ENCODE measurements at regions not wholly inside any gene's neighbourhood (a gene's known extent, or its start where the extent isn't known, plus 50 kb on each side); places are given as distances from the start of the nearest gene placed in this dataset.

DNA sequence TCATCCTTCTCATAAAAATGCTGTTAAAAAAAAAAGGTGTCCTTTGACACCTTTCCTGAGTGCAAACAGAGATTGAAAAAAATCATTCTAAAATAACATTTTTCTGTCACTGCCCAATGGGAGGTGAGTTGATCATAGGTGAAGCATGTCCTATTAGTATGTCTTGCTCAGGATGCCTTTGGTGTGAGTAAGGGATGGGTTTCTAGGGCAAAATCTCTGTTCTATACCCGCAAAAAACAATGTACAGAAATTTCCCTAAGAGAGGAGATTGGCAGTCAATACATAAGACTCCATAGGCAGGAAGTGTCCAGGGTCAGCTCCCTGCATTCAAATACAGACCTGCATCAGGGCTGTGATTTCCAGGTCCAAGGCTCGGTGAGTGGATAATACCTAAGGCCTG lies 195.2 kb downstream of the DAD1 start:
- Histone ChIP-seq H2AK9ac (replicated peaks; ENCODE audit: low read depth, low read length, poor library complexity) (no peak overlapping the region), H3K4me3 (ENCODE audit: insufficient read depth, low read depth, low read length) (no peak overlapping the region), H2AK5ac (ENCODE audit: low read depth, low read length) (no peak overlapping the region), H4K8ac (ENCODE audit: low read depth in 2 of 2, low read length in 2 of 2) (no peak overlapping the region), H3K9me3 (ENCODE audit: control insufficient read depth, insufficient read depth, low read length) (no peaks in the 10 kb centered on the region), H3K14ac (replicated peaks; ENCODE audit: low read depth, low read length) (no peak overlapping the region), H2BK120ac (ENCODE audit: low read depth, low read length) (no peak overlapping the region), H4K5ac (ENCODE audit: low read depth, low read length) (no peak overlapping the region), H3K23ac (ENCODE audit: low read depth, low read length) (no peak overlapping the region), H3K79me1 (ENCODE audit: low read depth in 1 of 2, low read length in 2 of 2) (no peaks in the 10 kb centered on the region), H3K27ac (ENCODE audit: insufficient read depth, low read length) (no peak overlapping the region), H3K36me3 (ENCODE audit: control insufficient read depth, insufficient read depth, low read length) (no peaks in the 10 kb centered on the region), H3K18ac (ENCODE audit: low read depth, low read length) (no peak overlapping the region), H3K4ac (ENCODE audit: low read depth, low read length) (no peak overlapping the region), H3K4me1 (ENCODE audit: control insufficient read depth, insufficient read depth, low read length) (no peaks in the 10 kb centered on the region), H2BK5ac (ENCODE audit: low read depth, low read length, poor library complexity, severe bottlenecking) (no peak overlapping the region), H3K9ac (ENCODE audit: low read depth, low read length) (no peak overlapping the region), H2AFZ (replicated peaks; ENCODE audit: low read length, poor library complexity) (no peak overlapping the region), H3K56ac (ENCODE audit: extremely low read depth, insufficient read depth, low read length) (no peak overlapping the region), H2BK20ac (ENCODE audit: low read depth, low read length) (no peak overlapping the region), H2BK15ac (ENCODE audit: low read depth, low read length) (no peak overlapping the region), H3K9me1 (ENCODE audit: insufficient read depth, low read length) (no peaks in the 10 kb centered on the region), H4K91ac (ENCODE audit: insufficient read depth, low read depth, low read length) (no peak overlapping the region), H3K27me3 (ENCODE audit: control insufficient read depth, insufficient read depth, low read length) (peaks cover 38% of the 10 kb centered on the region), H3K4me2 (ENCODE audit: low read depth, low read length) (no peak overlapping the region), H4K20me1 (ENCODE audit: insufficient read depth, low read length) (no peaks in the 10 kb centered on the region)
- in situ Hi-C loops (cut with MboI; ENCODE audit: low sequenced_read_pairs) (loop anchor here (5.0 to 25.0 kb wide), 4 partner anchors 79 to 469 kb away; partner anchors contain the start of gene LRP10), dilution Hi-C loops (cut with HindIII; ENCODE audit: low sequenced_read_pairs, unreplicated experiment) (no loop called here), intact Hi-C loops (cut with micrococcal nuclease) (no loop called here)
- ATAC-seq (ENCODE audit: low read depth) (no peak), DNase-seq (no peak)
- no TSS peak for BruUV-seq (replicated peaks)
- no CpG with 5 or more reads among the region's 2 CpGs for whole genome bisulfite sequencing, 2 experiments (ENCODE audit: extremely low coverage in 2 of 2, insufficient read length in 1 of 2)
- POLR2A ChIA-PET (ENCODE audit: unreplicated experiment) = no interaction called here
- CTCF ChIA-PET = interaction anchor here (0.7 kb wide), 1 partner anchor 41 kb away, joined by 4 read pairs; no protein-coding TSS in a partner anchor
- no peak for TF ChIP-seq CHD1 (IDR thresholded peaks at IDR 0.05; ENCODE audit: low read depth, low read length)
- TF ChIP-seq, protein P1, sequence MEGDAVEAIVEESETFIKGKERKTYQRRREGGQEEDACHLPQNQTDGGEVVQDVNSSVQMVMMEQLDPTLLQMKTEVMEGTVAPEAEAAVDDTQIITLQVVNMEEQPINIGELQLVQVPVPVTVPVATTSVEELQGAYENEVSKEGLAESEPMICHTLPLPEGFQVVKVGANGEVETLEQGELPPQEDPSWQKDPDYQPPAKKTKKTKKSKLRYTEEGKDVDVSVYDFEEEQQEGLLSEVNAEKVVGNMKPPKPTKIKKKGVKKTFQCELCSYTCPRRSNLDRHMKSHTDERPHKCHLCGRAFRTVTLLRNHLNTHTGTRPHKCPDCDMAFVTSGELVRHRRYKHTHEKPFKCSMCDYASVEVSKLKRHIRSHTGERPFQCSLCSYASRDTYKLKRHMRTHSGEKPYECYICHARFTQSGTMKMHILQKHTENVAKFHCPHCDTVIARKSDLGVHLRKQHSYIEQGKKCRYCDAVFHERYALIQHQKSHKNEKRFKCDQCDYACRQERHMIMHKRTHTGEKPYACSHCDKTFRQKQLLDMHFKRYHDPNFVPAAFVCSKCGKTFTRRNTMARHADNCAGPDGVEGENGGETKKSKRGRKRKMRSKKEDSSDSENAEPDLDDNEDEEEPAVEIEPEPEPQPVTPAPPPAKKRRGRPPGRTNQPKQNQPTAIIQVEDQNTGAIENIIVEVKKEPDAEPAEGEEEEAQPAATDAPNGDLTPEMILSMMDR (conservative IDR thresholded peaks at IDR 0.05; ENCODE audit: low read depth, low read length) = no peak
- no peak for TF ChIP-seq MXI1 (IDR thresholded peaks at IDR 0.05; ENCODE audit: borderline replicate concordance, low read depth, low read length)
- TF ChIP-seq RAD21 (IDR thresholded peaks at IDR 0.05; ENCODE audit: low read length) = no peak
- TF ChIP-seq, protein P2, sequence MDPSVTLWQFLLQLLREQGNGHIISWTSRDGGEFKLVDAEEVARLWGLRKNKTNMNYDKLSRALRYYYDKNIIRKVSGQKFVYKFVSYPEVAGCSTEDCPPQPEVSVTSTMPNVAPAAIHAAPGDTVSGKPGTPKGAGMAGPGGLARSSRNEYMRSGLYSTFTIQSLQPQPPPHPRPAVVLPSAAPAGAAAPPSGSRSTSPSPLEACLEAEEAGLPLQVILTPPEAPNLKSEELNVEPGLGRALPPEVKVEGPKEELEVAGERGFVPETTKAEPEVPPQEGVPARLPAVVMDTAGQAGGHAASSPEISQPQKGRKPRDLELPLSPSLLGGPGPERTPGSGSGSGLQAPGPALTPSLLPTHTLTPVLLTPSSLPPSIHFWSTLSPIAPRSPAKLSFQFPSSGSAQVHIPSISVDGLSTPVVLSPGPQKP (IDR thresholded peaks at IDR 0.05; ENCODE audit: borderline replicate concordance, low read depth, low read length) = no peak
- no peak for TF ChIP-seq CEBPB (IDR thresholded peaks at IDR 0.05; ENCODE audit: low read depth, low read length)
- TF ChIP-seq RCOR1 (IDR thresholded peaks at IDR 0.05; ENCODE audit: insufficient replicate concordance, low read length) = no peak
- no peak for TF ChIP-seq NFE2L2 (IDR thresholded peaks at IDR 0.05; ENCODE audit: low read depth, low read length)
- no peak for TF ChIP-seq MAZ (IDR thresholded peaks at IDR 0.05; ENCODE audit: borderline replicate concordance, low read depth, low read length)
- TF ChIP-seq BHLHE40 (IDR thresholded peaks at IDR 0.05; ENCODE audit: low read depth, low read length) = no peak
- no peak for TF ChIP-seq SMC3 (IDR thresholded peaks at IDR 0.05; ENCODE audit: low read depth, low read length)
- no peak for TF ChIP-seq POLR2A (IDR thresholded peaks at IDR 0.05; ENCODE audit: low read depth, low read length)
- TF ChIP-seq FOS (IDR thresholded peaks at IDR 0.05; ENCODE audit: low read depth, low read length) = no peak
- no peak for TF ChIP-seq RFX5 (IDR thresholded peaks at IDR 0.05; ENCODE audit: low read depth, low read length)
- TF ChIP-seq, protein P3, sequence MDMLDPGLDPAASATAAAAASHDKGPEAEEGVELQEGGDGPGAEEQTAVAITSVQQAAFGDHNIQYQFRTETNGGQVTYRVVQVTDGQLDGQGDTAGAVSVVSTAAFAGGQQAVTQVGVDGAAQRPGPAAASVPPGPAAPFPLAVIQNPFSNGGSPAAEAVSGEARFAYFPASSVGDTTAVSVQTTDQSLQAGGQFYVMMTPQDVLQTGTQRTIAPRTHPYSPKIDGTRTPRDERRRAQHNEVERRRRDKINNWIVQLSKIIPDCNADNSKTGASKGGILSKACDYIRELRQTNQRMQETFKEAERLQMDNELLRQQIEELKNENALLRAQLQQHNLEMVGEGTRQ (IDR thresholded peaks at IDR 0.05; ENCODE audit: low read depth, low read length) = no peak
- TF ChIP-seq MAFK (IDR thresholded peaks at IDR 0.05; ENCODE audit: low read depth, low read length) = no peak

All from IMR-90 (cell line).